B cell (primary cell): ENCODE measurements at regions not wholly inside any gene's neighbourhood (a gene's known extent, or its start where the extent isn't known, plus 50 kb on each side); places are given as distances from the start of the nearest gene placed in this dataset.

ENCODE experiments used
- ATAC-seq: fragments of 200-7000 bp; cut with Tn5 transposase; one replicate; pipeline ENCODE4 v1.10.0; 2021; ENCODE audit warnings: low read depth, mild to moderate bottlenecking, moderate number of reproducible peaks, moderate library complexity
- CTCF ChIA-PET: fragments of 350-600 bp; sonication (Branson Sonifier 250); formaldehyde crosslinking; loops from one replicate; lab custom pipeline; 2021; ENCODE audit warnings: antibody characterized with exemption, inconsistent platforms; lab: Charles Lee
- POLR2A ChIA-PET: fragments of 350-600 bp; sonication (Branson Sonifier 250); formaldehyde crosslinking; loops from one replicate; lab custom pipeline; 2021; ENCODE audit warnings: antibody characterized with exemption; lab: Charles Lee
- DNase-seq: peaks from one replicate; pipeline ENCODE4 v3.0.0; 2013
- H2AFZ ChIP-seq: 2 replicates; pipeline ENCODE4 v1.6.1; 2012; ENCODE audit warnings: mild to moderate bottlenecking, low read depth, low read length; ENCODE audit not compliant: insufficient read depth, poor library complexity, severe bottlenecking
- H3K27ac ChIP-seq, 2 donors: 1 replicate in 1 of 2; 2 replicates in 1 of 2; pipeline ENCODE4 v1.5.1; 2012 to 2013; ENCODE audit warnings: low read length in 2 of 2, mild to moderate bottlenecking in 2 of 2, moderate library complexity in 1 of 2
- H3K27me3 ChIP-seq, 4 experiments: fragments of 200-600 bp in 1 of 4; sonication (generic) in 1 of 4; replicated peaks in 1 of 4; 1 replicate in 2 of 4; 2 replicates in 2 of 4; pipeline versions ENCODE4 v1.6.1 to v1.7.0; 2013 to 2016; ENCODE audit warnings: low read length in 3 of 4, mild to moderate bottlenecking in 2 of 4, mixed read lengths in 1 of 4, moderate library complexity in 1 of 4; ENCODE audit not compliant: insufficient read depth in 4 of 4, control insufficient read depth in 3 of 4; ENCODE audit errors: control extremely low read depth in 1 of 4
- H3K36me3 ChIP-seq, 2 experiments: replicated peaks in 1 of 2; 1 replicate in 1 of 2; 2 replicates in 1 of 2; pipeline versions ENCODE4 v1.6.1 to v1.7.1; 2013; ENCODE audit warnings: low read length in 1 of 2; ENCODE audit not compliant: insufficient read depth in 2 of 2, control insufficient read depth in 1 of 2; ENCODE audit errors: control extremely low read depth in 1 of 2, extremely low read depth in 1 of 2
- H3K4me1 ChIP-seq, 2 donors: fragments of 200-600 bp in 1 of 2; sonication (generic) in 1 of 2; 1 replicate in 1 of 2; 2 replicates in 1 of 2; pipeline versions ENCODE4 v1.5.1 to v1.6.1; 2013 to 2017; ENCODE audit warnings: low read length in 2 of 2; ENCODE audit not compliant: control insufficient read depth in 2 of 2, insufficient read depth in 2 of 2
- H3K4me2 ChIP-seq: replicated peaks from 2 replicates; pipeline ENCODE3; 2012; ENCODE audit warnings: mild to moderate bottlenecking, low read depth, low read length; ENCODE audit not compliant: poor library complexity, severe bottlenecking
- H3K4me3 ChIP-seq, 5 experiments: fragments of 200-600 bp in 1 of 5; sonication (generic) in 1 of 5; 1 replicate in 3 of 5; 2 replicates in 2 of 5; pipeline versions ENCODE4 v1.5.1 to v1.7.0; 2011 to 2016; ENCODE audit warnings: low read length in 4 of 5, mild to moderate bottlenecking in 4 of 5, low read depth in 2 of 5, control low read depth in 1 of 5, moderate library complexity in 1 of 5; ENCODE audit not compliant: insufficient read depth in 1 of 5; ENCODE audit errors: control extremely low read depth in 1 of 5, extremely low read depth in 1 of 5
- H3K79me2 ChIP-seq: fragments of 200-600 bp; sonication (generic); one replicate; pipeline ENCODE4 v1.6.0; 2016; ENCODE audit warnings: low read length; ENCODE audit not compliant: control insufficient read depth, insufficient read depth
- H3K9ac ChIP-seq: fragments of 200-600 bp; sonication (generic); 2 replicates; pipeline ENCODE4 v1.6.1; 2017; ENCODE audit warnings: mild to moderate bottlenecking, low read length, moderate library complexity
- H3K9me3 ChIP-seq, 3 donors: one replicate each; pipeline versions ENCODE4 v1.6.1 to v1.7.1; 2013; ENCODE audit warnings: low read length in 2 of 3; ENCODE audit not compliant: control insufficient read depth in 2 of 3, insufficient read depth in 1 of 3; ENCODE audit errors: control extremely low read depth in 1 of 3
- H4K20me1 ChIP-seq: 2 replicates; pipeline ENCODE4 v1.6.0; 2012; ENCODE audit warnings: mild to moderate bottlenecking, low read length; ENCODE audit not compliant: insufficient read depth, control insufficient read depth, poor library complexity, severe bottlenecking
- H3K27ac Mint-ChIP-seq: one replicate; pipeline ENCODE4 v1.8.0; 2021; ENCODE audit warnings: mixed read lengths
- H3K27me3 Mint-ChIP-seq: one replicate; pipeline ENCODE4 v1.8.0; 2021; ENCODE audit warnings: mixed read lengths
- H3K4me1 Mint-ChIP-seq: one replicate; pipeline ENCODE4 v1.8.0; 2021; ENCODE audit warnings: mixed read lengths
- H3K4me3 Mint-ChIP-seq: one replicate; pipeline ENCODE4 v1.8.0; 2021; ENCODE audit warnings: mixed read lengths
- H3K9me3 Mint-ChIP-seq: one replicate; pipeline ENCODE4 v1.8.0; 2022; ENCODE audit warnings: mixed read lengths; ENCODE audit not compliant: insufficient read depth
- CTCF ChIP-seq: fragments of 200-600 bp; IDR thresholded peaks from one replicate; pipeline ENCODE4 v1.8.0; 2022; ENCODE audit warnings: antibody characterized with exemption, mild to moderate bottlenecking
- EZH2 ChIP-seq: IDR thresholded peaks from 2 replicates; pipeline ENCODE4 v1.6.1; 2012; ENCODE audit warnings: borderline replicate concordance, low read depth, mild to moderate bottlenecking, moderate library complexity, low read length; ENCODE audit not compliant: insufficient read depth, poor library complexity, severe bottlenecking
- WGBS: methylation state at CpG from one replicate; pipeline ENCODE4 v1.1.5; 2013; ENCODE audit warnings: missing lambda C conversion rate; ENCODE audit not compliant: insufficient coverage; 5-methylcytosine and 5-hydroxymethylcytosine counted together
- intact Hi-C: fragments of 100-400 bp; cut with micrococcal nuclease; formaldehyde crosslinking; loops from one replicate; pipeline ENCODE4 v1.10.0; 2022

DNA sequence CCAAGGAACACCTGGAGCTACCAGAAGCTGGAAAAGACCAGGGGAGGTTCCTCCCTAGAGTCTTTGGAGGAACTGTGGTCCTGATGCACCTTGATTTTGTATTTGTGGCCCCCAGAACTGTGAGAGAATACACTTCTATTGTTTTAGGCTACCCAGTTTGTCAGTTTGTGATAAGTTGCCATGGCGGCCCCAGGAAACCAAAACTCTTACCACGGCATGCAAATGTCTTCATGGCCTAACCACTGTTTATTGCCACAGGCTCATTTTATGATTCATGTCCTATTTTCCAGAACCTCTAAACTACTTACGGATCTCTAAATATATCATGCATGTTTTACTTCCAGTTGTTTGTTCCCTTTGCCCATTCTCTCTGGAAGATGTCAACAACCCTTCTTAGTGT is 1250.7 kb upstream of the FAM98A start:
- Histone ChIP-seq H3K27me3 (no peaks in the 10 kb centered on the region), H2AFZ (no peak overlapping the region), H3K36me3 (no peaks in the 10 kb centered on the region), H4K20me1 (no peaks in the 10 kb centered on the region), H3K9me3 (peaks cover 0 to 17% (median 4%) of the 10 kb centered on the region in 3 donors), H3K4me3 (no peak overlapping the region), H3K4me1 (no peaks in the 10 kb centered on the region), H3K9ac (no peak overlapping the region), H3K79me2 (no peaks in the 10 kb centered on the region), H3K4me2 (no peak overlapping the region), H3K27ac (no peak overlapping the region)
- H3K4me3 Mint-ChIP-seq = no peak overlapping the region
- no peak for TF ChIP-seq CTCF
- TF ChIP-seq EZH2 = no peak
- DNase-seq (no peak), ATAC-seq (no peak)
- H3K27ac Mint-ChIP-seq = no peak overlapping the region
- no peaks in the 10 kb centered on the region for H3K4me1 Mint-ChIP-seq
- WGBS = 26% methylated on average over 3 of the region's 3 CpGs
- CTCF ChIA-PET = no interaction called here
- H3K27me3 Mint-ChIP-seq = no peaks in the 10 kb centered on the region
- POLR2A ChIA-PET = no interaction called here
- peaks cover 6% of the 10 kb centered on the region for H3K9me3 Mint-ChIP-seq
- intact Hi-C loops = no loop called here

GRCh38 chr2:34848691-34849090 is 1249.6 kb upstream of the FAM98A start:
- Histone ChIP-seq H3K9me3 (peaks cover 0 to 6% (median 0%) of the 10 kb centered on the region in 3 donors), H3K9ac (no peak overlapping the region), H3K27ac (no peak overlapping the region), H3K4me3 (no peak overlapping the region), H3K27me3 (no peaks in the 10 kb centered on the region), H2AFZ (no peak overlapping the region), H3K4me1 (no peaks in the 10 kb centered on the region), H3K36me3 (no peaks in the 10 kb centered on the region), H3K79me2 (no peaks in the 10 kb centered on the region), H3K4me2 (no peak overlapping the region), H4K20me1 (no peaks in the 10 kb centered on the region)
- ChIA-PET POLR2A (no interaction called here), CTCF (no interaction called here)
- no peak for TF ChIP-seq CTCF
- TF ChIP-seq EZH2 = no peak
- ATAC-seq (no peak), DNase-seq (no peak)
- WGBS = 0% methylated on average over 3 of the region's 3 CpGs
- Mint-ChIP-seq H3K27ac (no peak overlapping the region), H3K9me3 (peaks cover 6% of the 10 kb centered on the region), H3K27me3 (no peaks in the 10 kb centered on the region), H3K4me1 (no peaks in the 10 kb centered on the region), H3K4me3 (no peak overlapping the region)
- intact Hi-C loops = no loop called here
